ENCODE measurements at regions not wholly inside any gene's neighbourhood (a gene's known extent, or its start where the extent isn't known, plus 50 kb on each side); places are given as distances from the start of the nearest gene placed in this dataset.

DNA sequence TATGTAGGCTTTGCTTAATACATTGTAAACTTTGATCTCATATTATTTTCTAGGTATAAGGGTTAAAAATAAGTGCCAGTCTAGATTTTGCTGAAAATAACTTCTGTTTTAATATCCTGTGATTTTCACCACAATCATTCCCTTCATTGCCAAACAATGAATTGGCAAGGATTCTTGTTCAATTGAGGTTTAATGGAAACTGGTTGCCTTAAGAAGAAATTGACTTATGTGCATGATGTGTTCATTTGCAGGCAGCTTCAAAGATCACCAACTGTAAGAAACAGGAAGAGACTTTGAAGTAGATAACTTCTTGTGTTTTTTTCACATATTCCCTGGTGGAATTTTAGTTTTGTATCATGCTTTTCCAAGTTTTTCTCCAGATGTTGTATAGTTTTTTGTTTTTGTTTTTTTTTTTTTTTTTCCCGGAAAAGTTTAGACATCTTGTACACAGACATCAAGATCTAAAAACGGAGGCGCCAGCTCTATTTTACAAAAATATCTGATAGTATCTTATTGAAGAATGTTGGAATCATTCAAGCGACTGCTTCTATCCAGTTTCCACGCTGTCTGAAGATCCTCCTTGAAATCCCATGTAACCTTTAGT lies 108.3 kb downstream of the POSTN start:
- no peak overlapping the region for H3K4me2 ChIP-seq (ENCODE audit: low read length)
- POLR2A ChIA-PET: no interaction called here
- H3K9ac ChIP-seq (ENCODE audit: low read length): no peak overlapping the region
- no peak overlapping the region for H2AFZ ChIP-seq (ENCODE audit: low read depth, low read length, poor library complexity, severe bottlenecking)
- DNase-seq (ENCODE audit: low read depth, low spot score) (no peak), ATAC-seq (no peak)
- no peaks in the 10 kb centered on the region for H3K79me2 ChIP-seq (ENCODE audit: insufficient read depth, low read length)
- H3K9me3 ChIP-seq (ENCODE audit: control insufficient read depth in 1 of 2, insufficient read depth in 1 of 2, low read depth in 1 of 2, low read length in 2 of 2): peaks cover 14 to 46% of the 10 kb centered on the region in 2 experiments
- RAD21 ChIA-PET (ENCODE audit: low non-redundant PET in 1 of 2, low total read pairs in 2 of 2, uncharacterized antibody in 2 of 2, unreplicated experiment in 2 of 2): no interaction called here
- no peaks in the 10 kb centered on the region for H3K36me3 ChIP-seq (ENCODE audit: control insufficient read depth in 1 of 2, insufficient read depth in 2 of 2, low read length in 2 of 2)
- TF ChIP-seq CBX3 (IDR thresholded peaks at IDR 0.05; ENCODE audit: low read depth) (no peak), SP1 (IDR thresholded peaks at IDR 0.05; ENCODE audit: low read depth) (no peak), MAX (IDR thresholded peaks at IDR 0.05) (no peak)
- H3K27me3 ChIP-seq (ENCODE audit: insufficient read depth, low read length): no peaks in the 10 kb centered on the region
- no peak overlapping the region for H3K4me3 ChIP-seq (replicated peaks in 1 of 2; ENCODE audit: low read depth in 1 of 2, low read length in 2 of 2)
- CTCF ChIA-PET: no interaction called here
- no peaks in the 10 kb centered on the region for H3K9me2 ChIP-seq (ENCODE audit: insufficient read depth)
- no peak overlapping the region for H3K27ac ChIP-seq (ENCODE audit: low read depth, low read length)
- no peaks in the 10 kb centered on the region for H3K4me1 ChIP-seq (ENCODE audit: control insufficient read depth in 1 of 2, insufficient read depth in 2 of 2, low read length in 2 of 2)
- H4K20me1 ChIP-seq (ENCODE audit: insufficient read depth): no peaks in the 10 kb centered on the region
- no TSS peak for BruUV-seq (replicated peaks)
- intact Hi-C loops (cut with micrococcal nuclease): no loop called here

GRCh38 chr13:37488726-37489125 lies 109.8 kb downstream of the POSTN start:
- H3K4me3 ChIP-seq (replicated peaks in 1 of 2; ENCODE audit: low read depth in 1 of 2, low read length in 2 of 2): no peak overlapping the region
- H3K9ac ChIP-seq (ENCODE audit: low read length): no peak overlapping the region
- no peak overlapping the region for H3K4me2 ChIP-seq (ENCODE audit: low read length)
- H3K9me3 ChIP-seq (ENCODE audit: control insufficient read depth in 1 of 2, insufficient read depth in 1 of 2, low read depth in 1 of 2, low read length in 2 of 2): peaks cover 15 to 33% of the 10 kb centered on the region in 2 experiments
- no peaks in the 10 kb centered on the region for H3K4me1 ChIP-seq (ENCODE audit: control insufficient read depth in 1 of 2, insufficient read depth in 2 of 2, low read length in 2 of 2)
- ChIA-PET CTCF (no interaction called here), POLR2A (no interaction called here), RAD21 (ENCODE audit: low non-redundant PET in 1 of 2, low total read pairs in 2 of 2, uncharacterized antibody in 2 of 2, unreplicated experiment in 2 of 2) (no interaction called here)
- no peaks in the 10 kb centered on the region for H4K20me1 ChIP-seq (ENCODE audit: insufficient read depth)
- no peaks in the 10 kb centered on the region for H3K9me2 ChIP-seq (ENCODE audit: insufficient read depth)
- TF ChIP-seq CTCF (IDR thresholded peaks at IDR 0.05 in 2 of 3, conservative IDR thresholded peaks at IDR 0.05 in 1 of 3; ENCODE audit: borderline replicate concordance in 1 of 3, insufficient read depth in 1 of 3, low read depth in 2 of 3, low read length in 2 of 3) (no peak), EZH2phosphoT487 (IDR thresholded peaks at IDR 0.05; ENCODE audit: borderline replicate concordance) (no peak), EGR1 (IDR thresholded peaks at IDR 0.05; ENCODE audit: low read depth) (no peak)
- TF ChIP-seq, protein P1, sequence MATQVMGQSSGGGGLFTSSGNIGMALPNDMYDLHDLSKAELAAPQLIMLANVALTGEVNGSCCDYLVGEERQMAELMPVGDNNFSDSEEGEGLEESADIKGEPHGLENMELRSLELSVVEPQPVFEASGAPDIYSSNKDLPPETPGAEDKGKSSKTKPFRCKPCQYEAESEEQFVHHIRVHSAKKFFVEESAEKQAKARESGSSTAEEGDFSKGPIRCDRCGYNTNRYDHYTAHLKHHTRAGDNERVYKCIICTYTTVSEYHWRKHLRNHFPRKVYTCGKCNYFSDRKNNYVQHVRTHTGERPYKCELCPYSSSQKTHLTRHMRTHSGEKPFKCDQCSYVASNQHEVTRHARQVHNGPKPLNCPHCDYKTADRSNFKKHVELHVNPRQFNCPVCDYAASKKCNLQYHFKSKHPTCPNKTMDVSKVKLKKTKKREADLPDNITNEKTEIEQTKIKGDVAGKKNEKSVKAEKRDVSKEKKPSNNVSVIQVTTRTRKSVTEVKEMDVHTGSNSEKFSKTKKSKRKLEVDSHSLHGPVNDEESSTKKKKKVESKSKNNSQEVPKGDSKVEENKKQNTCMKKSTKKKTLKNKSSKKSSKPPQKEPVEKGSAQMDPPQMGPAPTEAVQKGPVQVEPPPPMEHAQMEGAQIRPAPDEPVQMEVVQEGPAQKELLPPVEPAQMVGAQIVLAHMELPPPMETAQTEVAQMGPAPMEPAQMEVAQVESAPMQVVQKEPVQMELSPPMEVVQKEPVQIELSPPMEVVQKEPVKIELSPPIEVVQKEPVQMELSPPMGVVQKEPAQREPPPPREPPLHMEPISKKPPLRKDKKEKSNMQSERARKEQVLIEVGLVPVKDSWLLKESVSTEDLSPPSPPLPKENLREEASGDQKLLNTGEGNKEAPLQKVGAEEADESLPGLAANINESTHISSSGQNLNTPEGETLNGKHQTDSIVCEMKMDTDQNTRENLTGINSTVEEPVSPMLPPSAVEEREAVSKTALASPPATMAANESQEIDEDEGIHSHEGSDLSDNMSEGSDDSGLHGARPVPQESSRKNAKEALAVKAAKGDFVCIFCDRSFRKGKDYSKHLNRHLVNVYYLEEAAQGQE (IDR thresholded peaks at IDR 0.05; ENCODE audit: low read depth): no peak
- H3K27me3 ChIP-seq (ENCODE audit: insufficient read depth, low read length): no peaks in the 10 kb centered on the region
- no peaks in the 10 kb centered on the region for H3K79me2 ChIP-seq (ENCODE audit: insufficient read depth, low read length)
- ATAC-seq (no peak), DNase-seq (ENCODE audit: low read depth, low spot score) (no peak)
- no peaks in the 10 kb centered on the region for H3K36me3 ChIP-seq (ENCODE audit: control insufficient read depth in 1 of 2, insufficient read depth in 2 of 2, low read length in 2 of 2)
- H2AFZ ChIP-seq (ENCODE audit: low read depth, low read length, poor library complexity, severe bottlenecking): no peak overlapping the region
- no peak overlapping the region for H3K27ac ChIP-seq (ENCODE audit: low read depth, low read length)
- intact Hi-C loops (cut with micrococcal nuclease): no loop called here
- no TSS peak for BruUV-seq (replicated peaks)

Data from HCT116 (cell line).